ENCODE measurements at regions not wholly inside any gene's neighbourhood (a gene's known extent, or its start where the extent isn't known, plus 50 kb on each side); places are given as distances from the start of the nearest gene placed in this dataset.

DNA sequence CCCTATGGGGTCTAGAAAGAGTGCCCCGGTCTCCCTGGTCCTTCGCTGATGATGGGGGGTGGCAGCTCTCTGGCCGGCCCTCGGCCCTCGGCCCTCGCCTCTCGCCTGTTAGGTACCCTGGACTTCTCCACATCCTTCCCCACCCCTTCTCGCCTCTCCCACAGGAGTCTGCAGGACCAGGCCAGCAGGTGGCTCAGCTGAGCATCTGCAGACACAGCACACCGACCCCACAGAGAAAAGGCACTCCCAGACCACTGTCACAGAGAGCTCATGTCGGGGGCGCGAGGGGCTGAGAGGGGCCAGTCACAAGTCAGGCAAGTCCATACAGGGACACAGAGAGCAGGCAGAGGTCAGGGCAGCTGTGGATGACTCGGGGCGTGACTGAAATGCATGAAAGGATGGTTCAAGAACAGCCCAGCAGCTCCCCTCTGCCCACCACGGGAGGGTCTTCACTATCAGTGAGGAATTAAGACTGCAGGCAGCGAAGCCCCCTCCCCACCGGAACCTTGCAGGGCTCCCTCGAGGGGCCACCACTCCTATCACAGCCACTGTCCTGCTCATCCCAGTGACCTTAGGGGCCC lies 181.7 kb upstream of the NSMCE3 start:
- Histone ChIP-seq H3K4me1 (ENCODE audit: control insufficient read depth in 2 of 2, insufficient read depth in 2 of 2, low read length in 2 of 2) (no peaks in the 10 kb centered on the region), H3K9me3 (ENCODE audit: control insufficient read depth in 2 of 2, insufficient read depth in 1 of 2, low read length in 1 of 2) (no peaks in the 10 kb centered on the region), H3K27ac (ENCODE audit: low read depth in 1 of 2, low read length in 1 of 2) (no peak overlapping the region), H3K4me3 (ENCODE audit: low read length in 2 of 2) (no peak overlapping the region), H3K27me3 (ENCODE audit: control insufficient read depth in 2 of 2, insufficient read depth in 1 of 2, low read length in 1 of 2) (no peaks in the 10 kb centered on the region), H3K36me3 (ENCODE audit: control insufficient read depth in 2 of 2, insufficient read depth in 2 of 2, low read length in 1 of 2) (no peaks in the 10 kb centered on the region)
- 91% methylated on average over 18 of the region's 18 CpGs for WGBS
- DNase-seq (ENCODE audit: low read depth in 6 of 9, low spot score in 9 of 9) = no peak

DNA sequence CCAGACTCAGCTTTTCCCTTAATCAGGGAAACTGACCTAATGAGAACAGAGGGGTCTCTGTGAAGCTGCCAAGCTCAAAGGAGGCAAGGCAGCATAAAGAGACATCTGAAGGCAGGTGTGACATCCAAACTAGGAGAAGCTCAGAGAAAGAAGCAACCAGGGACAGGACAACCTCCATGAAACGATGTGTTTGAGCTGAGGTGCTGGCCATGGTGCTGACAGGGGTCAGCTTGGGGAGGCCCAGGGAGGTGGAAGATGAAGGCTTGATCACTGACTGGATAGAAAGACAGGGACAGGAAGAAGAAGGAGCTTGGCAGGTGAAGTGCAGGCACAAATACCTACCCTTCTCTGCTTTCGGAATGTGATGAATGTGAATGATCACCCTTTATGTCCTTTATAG lies 179.5 kb upstream of the NSMCE3 start:
- no peak overlapping the region for H3K27ac ChIP-seq (ENCODE audit: low read depth in 1 of 2, low read length in 1 of 2)
- H3K27me3 ChIP-seq (ENCODE audit: control insufficient read depth in 2 of 2, insufficient read depth in 1 of 2, low read length in 1 of 2) = no peaks in the 10 kb centered on the region
- no peak for DNase-seq (ENCODE audit: low read depth in 6 of 9, low spot score in 9 of 9)
- H3K4me1 ChIP-seq (ENCODE audit: control insufficient read depth in 2 of 2, insufficient read depth in 2 of 2, low read length in 2 of 2) = no peaks in the 10 kb centered on the region
- 86% methylated on average over 2 of the region's 2 CpGs for WGBS
- no peaks in the 10 kb centered on the region for H3K9me3 ChIP-seq (ENCODE audit: control insufficient read depth in 2 of 2, insufficient read depth in 1 of 2, low read length in 1 of 2)
- H3K36me3 ChIP-seq (ENCODE audit: control insufficient read depth in 2 of 2, insufficient read depth in 2 of 2, low read length in 1 of 2) = no peaks in the 10 kb centered on the region
- no peak overlapping the region for H3K4me3 ChIP-seq (ENCODE audit: low read length in 2 of 2)

DNA sequence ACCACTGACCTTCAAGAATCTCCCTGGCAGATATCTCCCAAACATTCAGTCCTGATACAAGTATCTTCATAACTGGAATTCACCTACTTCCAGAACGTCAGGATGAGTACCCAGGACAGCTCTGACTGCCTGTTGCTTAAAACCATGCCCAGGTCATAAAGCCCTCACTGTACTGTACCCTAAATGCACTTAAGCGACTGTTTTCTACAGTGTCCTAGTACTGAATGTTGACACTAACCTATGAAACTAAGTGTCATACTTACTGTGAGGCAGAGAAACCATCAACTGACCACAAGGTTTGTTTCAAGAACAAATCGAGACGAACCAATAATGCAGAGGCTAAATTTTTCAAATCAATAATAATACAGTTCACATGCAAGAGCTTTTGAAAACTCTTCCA lies 178.7 kb upstream of the NSMCE3 start:
- 85% methylated on average over 4 of the region's 4 CpGs for WGBS
- Histone ChIP-seq H3K9me3 (ENCODE audit: control insufficient read depth in 2 of 2, insufficient read depth in 1 of 2, low read length in 1 of 2) (no peaks in the 10 kb centered on the region), H3K27me3 (ENCODE audit: control insufficient read depth in 2 of 2, insufficient read depth in 1 of 2, low read length in 1 of 2) (no peaks in the 10 kb centered on the region), H3K27ac (ENCODE audit: low read depth in 1 of 2, low read length in 1 of 2) (no peak overlapping the region), H3K36me3 (ENCODE audit: control insufficient read depth in 2 of 2, insufficient read depth in 2 of 2, low read length in 1 of 2) (no peaks in the 10 kb centered on the region), H3K4me1 (ENCODE audit: control insufficient read depth in 2 of 2, insufficient read depth in 2 of 2, low read length in 2 of 2) (no peaks in the 10 kb centered on the region), H3K4me3 (ENCODE audit: low read length in 2 of 2) (no peak overlapping the region)
- no peak for DNase-seq (ENCODE audit: low read depth in 6 of 9, low spot score in 9 of 9)

DNA sequence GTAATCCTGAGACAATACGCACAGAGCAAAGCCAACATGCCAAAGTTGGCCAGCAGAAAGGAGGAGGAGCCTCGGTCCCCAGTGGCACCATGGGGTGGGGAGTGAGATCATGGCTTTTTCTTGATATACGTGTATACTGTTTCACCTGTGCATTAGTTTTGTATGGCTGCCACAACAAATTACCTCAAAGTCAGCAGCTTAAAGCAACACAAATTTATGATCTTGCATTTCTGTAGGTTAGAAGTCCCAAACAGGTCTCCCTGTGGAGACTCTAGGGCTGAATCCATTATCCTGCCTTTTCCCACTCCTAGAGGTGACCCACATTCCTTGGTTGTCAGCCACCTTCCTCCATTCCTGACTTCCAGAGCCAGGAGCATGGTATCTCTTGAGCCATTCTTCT lies 176.9 kb upstream of the NSMCE3 start:
- Histone ChIP-seq H3K27me3 (ENCODE audit: control insufficient read depth in 2 of 2, insufficient read depth in 1 of 2, low read length in 1 of 2) (no peaks in the 10 kb centered on the region), H3K27ac (ENCODE audit: low read depth in 1 of 2, low read length in 1 of 2) (no peak overlapping the region), H3K4me1 (ENCODE audit: control insufficient read depth in 2 of 2, insufficient read depth in 2 of 2, low read length in 2 of 2) (no peaks in the 10 kb centered on the region), H3K36me3 (ENCODE audit: control insufficient read depth in 2 of 2, insufficient read depth in 2 of 2, low read length in 1 of 2) (no peaks in the 10 kb centered on the region), H3K9me3 (ENCODE audit: control insufficient read depth in 2 of 2, insufficient read depth in 1 of 2, low read length in 1 of 2) (no peaks in the 10 kb centered on the region), H3K4me3 (ENCODE audit: low read length in 2 of 2) (no peak overlapping the region)
- DNase-seq (ENCODE audit: low read depth in 6 of 9, low spot score in 9 of 9) = no peak
- WGBS = 92% methylated on average over 3 of the region's 3 CpGs

DNA sequence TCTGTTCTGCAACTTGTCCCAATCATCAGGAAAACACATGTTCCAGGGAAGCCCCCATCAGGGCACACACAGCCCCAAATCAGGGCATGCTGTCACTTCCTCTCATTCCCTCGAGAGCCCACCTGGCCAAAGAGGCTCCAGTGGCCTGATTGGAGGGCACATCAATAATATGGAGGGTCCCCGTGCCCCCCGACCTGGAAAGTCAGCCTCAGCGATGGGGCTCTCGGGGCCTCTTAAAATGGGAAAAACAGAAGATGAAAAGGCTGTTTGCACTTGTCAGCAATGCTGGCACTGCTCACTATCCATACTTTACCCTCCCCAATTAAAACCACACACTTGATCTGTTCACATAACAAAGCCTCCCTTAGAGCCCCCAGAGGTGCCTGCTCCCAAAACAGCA lies 172.9 kb upstream of the NSMCE3 start:
- H3K4me1 ChIP-seq (ENCODE audit: control insufficient read depth in 2 of 2, insufficient read depth in 2 of 2, low read length in 2 of 2) = no peaks in the 10 kb centered on the region

DNA sequence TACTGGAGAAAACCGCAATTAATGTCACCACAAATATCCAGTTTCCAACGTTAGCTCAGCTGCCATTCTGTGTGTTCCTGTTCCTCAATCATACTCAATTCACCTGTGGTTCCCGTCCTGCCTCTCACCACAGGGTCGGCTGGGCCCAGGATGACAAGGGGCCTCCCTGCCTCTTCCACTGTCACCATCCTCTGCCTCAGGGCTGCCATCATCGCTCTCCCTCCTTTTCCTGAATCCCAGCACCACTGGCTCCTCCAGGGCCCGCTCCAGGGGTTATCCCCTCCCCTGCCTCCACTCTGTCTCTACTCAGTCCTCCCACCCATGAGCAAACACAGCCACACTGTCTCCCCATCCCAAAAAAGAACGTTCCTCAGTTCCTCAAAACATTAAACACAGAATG lies 170.9 kb upstream of the NSMCE3 start:
- no peak overlapping the region for H3K27ac ChIP-seq (ENCODE audit: low read depth in 1 of 2, low read length in 1 of 2)
- no peaks in the 10 kb centered on the region for H3K9me3 ChIP-seq (ENCODE audit: control insufficient read depth in 2 of 2, insufficient read depth in 1 of 2, low read length in 1 of 2)
- DNase-seq (ENCODE audit: low read depth in 6 of 9, low spot score in 9 of 9) = no peak
- 82% methylated on average over 7 of the region's 7 CpGs for WGBS
- no peaks in the 10 kb centered on the region for H3K4me1 ChIP-seq (ENCODE audit: control insufficient read depth in 2 of 2, insufficient read depth in 2 of 2, low read length in 2 of 2)
- no peaks in the 10 kb centered on the region for H3K36me3 ChIP-seq (ENCODE audit: control insufficient read depth in 2 of 2, insufficient read depth in 2 of 2, low read length in 1 of 2)
- no peaks in the 10 kb centered on the region for H3K27me3 ChIP-seq (ENCODE audit: control insufficient read depth in 2 of 2, insufficient read depth in 1 of 2, low read length in 1 of 2)
- H3K4me3 ChIP-seq (ENCODE audit: low read length in 2 of 2) = no peak overlapping the region

More for the DNA sequence above, 172.9 kb upstream of the NSMCE3 start:
- Histone ChIP-seq H3K36me3 (ENCODE audit: control insufficient read depth in 2 of 2, insufficient read depth in 2 of 2, low read length in 1 of 2) (no peaks in the 10 kb centered on the region), H3K27me3 (ENCODE audit: control insufficient read depth in 2 of 2, insufficient read depth in 1 of 2, low read length in 1 of 2) (no peaks in the 10 kb centered on the region), H3K9me3 (ENCODE audit: control insufficient read depth in 2 of 2, insufficient read depth in 1 of 2, low read length in 1 of 2) (no peaks in the 10 kb centered on the region), H3K4me3 (ENCODE audit: low read length in 2 of 2) (no peak overlapping the region), H3K27ac (ENCODE audit: low read depth in 1 of 2, low read length in 1 of 2) (no peak overlapping the region)
- WGBS = 87% methylated on average over 5 of the region's 5 CpGs
- DNase-seq (ENCODE audit: low read depth in 6 of 9, low spot score in 9 of 9) = no peak

DNA sequence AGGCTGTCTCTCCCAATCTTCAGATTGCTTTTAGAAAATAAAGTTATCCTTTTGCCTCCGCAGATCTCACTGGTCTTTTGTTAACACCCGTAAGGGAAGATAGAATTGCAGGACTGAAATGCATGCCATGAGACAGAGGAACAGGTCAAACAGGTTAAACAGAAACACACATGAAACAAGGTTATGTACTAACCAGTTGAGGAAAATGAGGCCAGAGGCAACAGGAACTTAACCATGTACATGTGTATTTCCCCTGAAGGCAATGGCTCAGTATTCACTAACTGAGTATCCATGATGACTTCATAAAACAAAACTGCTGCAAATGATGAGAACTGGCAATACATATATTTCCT lies 169.1 kb upstream of the NSMCE3 start:
- no peaks in the 10 kb centered on the region for H3K9me3 ChIP-seq (ENCODE audit: control insufficient read depth in 2 of 2, insufficient read depth in 1 of 2, low read length in 1 of 2)
- 91% methylated on average over 2 of the region's 2 CpGs for WGBS
- no peak overlapping the region for H3K4me3 ChIP-seq (ENCODE audit: low read length in 2 of 2)
- no peaks in the 10 kb centered on the region for H3K4me1 ChIP-seq (ENCODE audit: control insufficient read depth in 2 of 2, insufficient read depth in 2 of 2, low read length in 2 of 2)
- no peak overlapping the region for H3K27ac ChIP-seq (ENCODE audit: low read depth in 1 of 2, low read length in 1 of 2)
- no peaks in the 10 kb centered on the region for H3K36me3 ChIP-seq (ENCODE audit: control insufficient read depth in 2 of 2, insufficient read depth in 2 of 2, low read length in 1 of 2)
- DNase-seq (ENCODE audit: low read depth in 6 of 9, low spot score in 9 of 9) = no peak
- no peaks in the 10 kb centered on the region for H3K27me3 ChIP-seq (ENCODE audit: control insufficient read depth in 2 of 2, insufficient read depth in 1 of 2, low read length in 1 of 2)

DNA sequence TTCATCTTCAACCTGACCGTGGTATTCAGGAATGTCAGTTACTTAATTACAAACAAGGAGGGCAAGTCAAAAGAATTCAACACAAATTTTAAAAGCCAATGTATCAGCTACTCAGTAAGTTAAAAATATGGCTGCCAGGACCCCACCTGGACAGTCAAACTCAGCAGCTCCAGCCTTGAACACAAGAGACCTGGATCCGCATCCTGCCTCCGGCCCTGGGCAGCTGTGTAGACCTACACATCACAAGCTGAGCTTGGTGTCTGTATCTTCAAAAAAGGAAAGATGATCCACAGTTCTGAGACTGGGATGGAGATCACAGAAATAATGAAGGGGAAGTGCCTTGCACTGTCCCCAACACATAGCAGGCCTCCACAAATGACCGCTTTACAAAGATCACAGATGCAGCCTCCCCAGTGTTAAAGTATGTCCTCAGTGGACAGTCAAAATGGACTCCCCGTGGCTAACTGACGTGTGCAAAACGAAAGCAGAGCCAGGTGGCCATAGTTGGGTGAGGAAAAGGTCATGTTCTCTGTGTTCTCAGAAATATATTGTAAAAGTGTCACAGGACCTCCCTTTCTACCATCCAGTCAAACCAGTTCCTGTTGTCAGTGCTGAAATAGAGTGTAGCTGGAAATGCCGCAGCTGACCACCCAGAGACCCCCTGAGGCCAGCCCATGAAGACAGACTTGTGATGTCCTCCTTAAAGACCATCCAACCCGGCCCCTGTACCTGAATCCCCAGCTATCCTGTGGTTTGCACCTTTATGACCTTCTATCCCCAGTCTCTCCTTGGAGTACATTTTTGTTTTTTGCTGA lies 168.5 kb upstream of the NSMCE3 start:
- Histone ChIP-seq H3K4me1 (ENCODE audit: control insufficient read depth in 2 of 2, insufficient read depth in 2 of 2, low read length in 2 of 2) (no peaks in the 10 kb centered on the region), H3K27ac (ENCODE audit: low read depth in 1 of 2, low read length in 1 of 2) (no peak overlapping the region), H3K27me3 (ENCODE audit: control insufficient read depth in 2 of 2, insufficient read depth in 1 of 2, low read length in 1 of 2) (no peaks in the 10 kb centered on the region), H3K9me3 (ENCODE audit: control insufficient read depth in 2 of 2, insufficient read depth in 1 of 2, low read length in 1 of 2) (no peaks in the 10 kb centered on the region), H3K36me3 (ENCODE audit: control insufficient read depth in 2 of 2, insufficient read depth in 2 of 2, low read length in 1 of 2) (no peaks in the 10 kb centered on the region), H3K4me3 (ENCODE audit: low read length in 2 of 2) (no peak overlapping the region)
- WGBS = 94% methylated on average over 9 of the region's 9 CpGs
- no peak for DNase-seq (ENCODE audit: low read depth in 6 of 9, low spot score in 9 of 9)

DNA sequence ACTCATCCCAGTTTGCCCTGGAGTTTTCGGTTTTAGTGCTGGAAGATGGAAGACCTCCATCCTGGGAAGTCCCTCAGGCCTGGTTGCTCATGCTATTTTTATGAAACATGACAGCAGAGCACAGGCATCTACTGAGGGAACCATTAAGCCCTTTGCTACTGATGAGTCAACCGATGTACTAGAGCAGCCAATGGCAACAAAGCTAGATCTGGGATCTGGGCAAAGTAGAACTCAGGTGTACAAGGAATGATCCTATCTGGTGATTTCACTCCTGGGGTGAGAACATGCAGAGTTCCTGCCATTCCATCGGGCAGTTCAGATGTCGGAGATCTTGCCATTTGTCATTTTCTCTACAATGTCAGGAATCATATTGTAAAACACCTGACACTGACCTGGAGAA lies 166.2 kb upstream of the NSMCE3 start:
- 96% methylated on average over 4 of the region's 4 CpGs for WGBS
- no peaks in the 10 kb centered on the region for H3K9me3 ChIP-seq (ENCODE audit: control insufficient read depth in 2 of 2, insufficient read depth in 1 of 2, low read length in 1 of 2)
- DNase-seq (ENCODE audit: low read depth in 6 of 9, low spot score in 9 of 9) = no peak
- no peaks in the 10 kb centered on the region for H3K27me3 ChIP-seq (ENCODE audit: control insufficient read depth in 2 of 2, insufficient read depth in 1 of 2, low read length in 1 of 2)
- no peaks in the 10 kb centered on the region for H3K4me1 ChIP-seq (ENCODE audit: control insufficient read depth in 2 of 2, insufficient read depth in 2 of 2, low read length in 2 of 2)
- H3K36me3 ChIP-seq (ENCODE audit: control insufficient read depth in 2 of 2, insufficient read depth in 2 of 2, low read length in 1 of 2) = no peaks in the 10 kb centered on the region
- no peak overlapping the region for H3K4me3 ChIP-seq (ENCODE audit: low read length in 2 of 2)
- H3K27ac ChIP-seq (ENCODE audit: low read depth in 1 of 2, low read length in 1 of 2) = no peak overlapping the region

All from thymus (tissue), 11 donors.